ENCODE measurements at regions not wholly inside any gene's neighbourhood (a gene's known extent, or its start where the extent isn't known, plus 50 kb on each side); places are given as distances from the start of the nearest gene placed in this dataset.

DNA sequence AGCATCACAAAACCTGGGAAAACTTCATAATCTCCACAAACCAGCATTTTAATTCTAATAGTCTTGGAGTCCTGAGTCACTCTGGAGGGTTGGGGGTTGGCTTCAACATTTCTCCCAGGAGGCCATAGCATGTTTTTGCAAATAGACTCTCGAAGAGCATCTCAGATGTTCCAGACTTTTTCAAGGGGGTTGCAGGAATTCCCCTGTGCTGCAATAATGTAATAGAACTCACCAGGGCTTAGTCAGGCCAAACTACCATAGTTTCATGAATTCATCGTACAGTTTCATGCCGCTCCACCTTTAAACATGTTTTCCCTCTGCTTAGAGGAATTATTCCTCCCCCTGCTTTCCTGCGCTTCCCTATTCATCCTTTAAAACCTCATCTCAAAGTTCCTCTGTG lies 499.5 kb upstream of the KLF4 start:
- no peak overlapping the region for H3K4me3 ChIP-seq (ENCODE audit: low read depth, low read length)
- TF ChIP-seq, protein P1, sequence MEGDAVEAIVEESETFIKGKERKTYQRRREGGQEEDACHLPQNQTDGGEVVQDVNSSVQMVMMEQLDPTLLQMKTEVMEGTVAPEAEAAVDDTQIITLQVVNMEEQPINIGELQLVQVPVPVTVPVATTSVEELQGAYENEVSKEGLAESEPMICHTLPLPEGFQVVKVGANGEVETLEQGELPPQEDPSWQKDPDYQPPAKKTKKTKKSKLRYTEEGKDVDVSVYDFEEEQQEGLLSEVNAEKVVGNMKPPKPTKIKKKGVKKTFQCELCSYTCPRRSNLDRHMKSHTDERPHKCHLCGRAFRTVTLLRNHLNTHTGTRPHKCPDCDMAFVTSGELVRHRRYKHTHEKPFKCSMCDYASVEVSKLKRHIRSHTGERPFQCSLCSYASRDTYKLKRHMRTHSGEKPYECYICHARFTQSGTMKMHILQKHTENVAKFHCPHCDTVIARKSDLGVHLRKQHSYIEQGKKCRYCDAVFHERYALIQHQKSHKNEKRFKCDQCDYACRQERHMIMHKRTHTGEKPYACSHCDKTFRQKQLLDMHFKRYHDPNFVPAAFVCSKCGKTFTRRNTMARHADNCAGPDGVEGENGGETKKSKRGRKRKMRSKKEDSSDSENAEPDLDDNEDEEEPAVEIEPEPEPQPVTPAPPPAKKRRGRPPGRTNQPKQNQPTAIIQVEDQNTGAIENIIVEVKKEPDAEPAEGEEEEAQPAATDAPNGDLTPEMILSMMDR (IDR thresholded peaks at IDR 0.05; ENCODE audit: insufficient read depth, low read length, missing control alignments) = no peak
- ChIA-PET CTCF (no interaction called here), POLR2A (no interaction called here)
- no peak for DNase-seq (ENCODE audit: low read depth, low spot score)

DNA sequence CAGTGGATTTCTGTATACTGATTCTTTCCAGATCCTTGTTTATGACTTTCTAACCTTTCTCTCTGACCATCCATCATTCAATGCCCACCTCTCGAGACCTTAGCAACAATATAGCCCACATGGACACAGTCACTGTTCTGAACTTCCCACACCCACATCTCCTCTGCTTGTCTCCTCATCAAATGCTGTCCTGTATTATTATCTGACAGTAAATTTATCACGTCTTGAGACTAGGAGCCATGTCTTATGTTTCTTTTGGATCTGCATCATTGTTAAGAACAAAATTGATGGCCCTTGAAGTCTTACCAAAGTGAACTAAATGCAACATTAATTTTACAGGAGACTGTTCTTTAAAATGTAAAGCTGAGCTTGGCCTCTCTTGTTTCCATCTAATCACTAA lies 495.4 kb upstream of the KLF4 start:
- no peak overlapping the region for H3K4me3 ChIP-seq (ENCODE audit: low read depth, low read length)
- POLR2A ChIA-PET = no interaction called here
- TF ChIP-seq, protein P1 (IDR thresholded peaks at IDR 0.05; ENCODE audit: insufficient read depth, low read length, missing control alignments) = no peak
- CTCF ChIA-PET = interaction anchor here (1.5 kb wide), 1 partner anchor 9 kb away, joined by 4 read pairs; no protein-coding TSS in a partner anchor
- DNase-seq (ENCODE audit: low read depth, low spot score) = no peak

DNA sequence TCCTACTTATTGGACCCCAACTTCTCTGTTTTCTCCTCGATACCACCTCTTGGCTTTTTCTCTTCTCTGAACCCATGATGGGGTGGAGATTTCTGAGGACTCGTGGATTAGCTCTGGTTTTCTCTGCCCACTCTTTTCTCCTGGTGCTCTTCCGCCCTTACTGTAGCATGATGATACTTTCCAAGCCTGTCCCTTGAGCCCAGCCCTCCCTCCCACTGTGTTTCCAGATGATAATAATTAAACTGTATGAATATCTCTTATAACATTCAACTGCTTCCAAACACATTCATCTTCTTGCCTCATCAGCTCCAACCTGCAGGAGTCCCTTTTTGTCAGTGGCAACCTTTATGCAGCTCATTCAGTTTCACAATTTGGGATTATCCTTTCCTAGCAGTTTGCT lies 494.2 kb upstream of the KLF4 start:
- H3K4me3 ChIP-seq (ENCODE audit: low read depth, low read length) = no peak overlapping the region
- ChIA-PET POLR2A (no interaction called here), CTCF (interaction anchor here (1.5 kb wide), 1 partner anchor 10 kb away, joined by 4 read pairs; no protein-coding TSS in a partner anchor)
- TF ChIP-seq, protein P1 (IDR thresholded peaks at IDR 0.05; ENCODE audit: insufficient read depth, low read length, missing control alignments) = no peak
- no peak for DNase-seq (ENCODE audit: low read depth, low spot score)

DNA sequence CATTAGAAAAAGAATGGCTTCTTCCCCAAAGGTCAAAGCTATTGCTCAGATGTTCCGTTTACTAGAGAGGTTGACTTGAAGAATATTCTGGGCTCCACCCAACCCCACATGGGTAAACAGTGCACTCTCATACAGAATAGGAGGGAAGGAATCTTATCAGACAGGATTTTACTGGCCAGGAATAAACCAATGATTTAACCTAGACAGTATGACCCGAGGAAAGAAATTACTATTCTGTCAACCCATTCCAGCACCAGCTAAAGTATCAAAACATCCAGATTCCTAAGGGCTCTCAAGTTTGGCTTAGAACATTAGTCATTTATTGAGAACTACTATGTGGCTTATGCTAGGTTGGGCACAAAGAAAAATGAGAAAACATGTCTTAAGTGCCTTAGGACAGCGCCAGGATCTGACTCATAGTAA lies 493.6 kb upstream of the KLF4 start:
- TF ChIP-seq, protein P1 (IDR thresholded peaks at IDR 0.05; ENCODE audit: insufficient read depth, low read length, missing control alignments) = no peak
- no peak overlapping the region for H3K4me3 ChIP-seq (ENCODE audit: low read depth, low read length)
- DNase-seq (ENCODE audit: low read depth, low spot score) = no peak
- POLR2A ChIA-PET = interaction anchor here (0.6 kb wide), 1 partner anchor 181 kb away, joined by 3 read pairs; no protein-coding TSS in a partner anchor
- CTCF ChIA-PET = no interaction called here

DNA sequence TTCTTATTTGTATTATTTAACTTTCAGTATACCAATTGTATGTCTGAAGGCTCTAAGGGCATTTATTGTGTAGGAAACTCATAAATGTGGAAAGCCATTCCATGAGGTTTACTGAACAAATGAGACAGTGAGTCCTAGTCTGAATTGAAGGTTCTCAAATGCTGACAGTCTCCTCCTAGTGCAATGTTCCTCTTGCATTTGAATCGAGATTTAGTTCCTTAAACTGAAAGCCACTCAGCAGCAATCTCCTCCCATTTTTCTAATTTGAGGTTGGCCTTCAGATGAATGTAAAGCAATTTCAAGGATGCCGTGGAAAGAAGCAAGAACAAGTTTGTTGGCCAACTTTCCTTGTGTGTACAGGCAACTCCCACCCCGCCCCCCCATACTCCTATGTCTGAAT lies 493.2 kb upstream of the KLF4 start:
- DNase-seq (ENCODE audit: low read depth, low spot score) = no peak
- TF ChIP-seq, protein P1 (IDR thresholded peaks at IDR 0.05; ENCODE audit: insufficient read depth, low read length, missing control alignments) = no peak
- ChIA-PET POLR2A (interaction anchor here (0.6 kb wide), 1 partner anchor 180 kb away, joined by 3 read pairs; no protein-coding TSS in a partner anchor), CTCF (no interaction called here)
- H3K4me3 ChIP-seq (ENCODE audit: low read depth, low read length) = no peak overlapping the region

DNA sequence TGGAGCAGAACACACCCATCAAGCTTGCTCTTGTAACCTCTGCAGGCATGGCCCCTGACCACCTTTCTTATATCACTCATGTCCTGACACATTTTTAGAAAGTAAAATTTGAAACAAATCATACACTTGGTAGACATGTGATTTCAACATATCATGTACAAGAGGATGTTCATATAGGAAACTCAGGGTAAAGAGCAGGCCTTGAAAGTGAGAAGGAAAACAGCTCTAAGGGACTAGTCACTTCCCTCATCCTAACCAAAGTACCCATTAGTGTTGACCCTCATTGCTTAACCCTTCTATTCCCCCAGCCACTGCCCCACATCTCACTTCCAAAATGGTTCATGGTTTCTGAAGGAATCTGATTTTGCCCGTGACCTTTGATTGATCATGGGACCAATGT lies 492.4 kb upstream of the KLF4 start:
- no peak overlapping the region for H3K4me3 ChIP-seq (ENCODE audit: low read depth, low read length)
- TF ChIP-seq, protein P1 (IDR thresholded peaks at IDR 0.05; ENCODE audit: insufficient read depth, low read length, missing control alignments) = no peak
- ChIA-PET CTCF (no interaction called here), POLR2A (no interaction called here)
- no peak for DNase-seq (ENCODE audit: low read depth, low spot score)
